Upper lobe of left lung (tissue), 4 donors: ENCODE measurements at regions not wholly inside any gene's neighbourhood (a gene's known extent, or its start where the extent isn't known, plus 50 kb on each side); places are given as distances from the start of the nearest gene placed in this dataset.

ENCODE experiments used
- CTCF ChIP-seq, 6 experiments: fragments of 450-650 bp in 4 of 6; fragments of 200-600 bp in 2 of 6; sonication (generic) in 2 of 6; IDR thresholded peaks; one replicate each; pipeline ENCODE4 v1.5.1; 2016 to 2019; ENCODE audit warnings: antibody characterized with exemption in 6 of 6
- EP300 ChIP-seq, 4 donors: sonication (generic); formaldehyde crosslinking; IDR thresholded peaks; one replicate each; pipeline ENCODE4 v1.5.1; 2017; ENCODE audit warnings: antibody characterized with exemption in 4 of 4, control low read depth in 2 of 4
- POLR2A ChIP-seq, 4 donors: fragments of 450-650 bp; IDR thresholded peaks; one replicate each; pipeline ENCODE4 v1.5.1; 2016 to 2017; ENCODE audit warnings: antibody characterized with exemption in 4 of 4, mild to moderate bottlenecking in 2 of 4
- POLR2AphosphoS5 ChIP-seq, 2 donors: sonication (generic); formaldehyde crosslinking; IDR thresholded peaks; one replicate each; pipeline ENCODE4 v1.5.1; 2017; ENCODE audit warnings: antibody characterized with exemption in 2 of 2

DNA sequence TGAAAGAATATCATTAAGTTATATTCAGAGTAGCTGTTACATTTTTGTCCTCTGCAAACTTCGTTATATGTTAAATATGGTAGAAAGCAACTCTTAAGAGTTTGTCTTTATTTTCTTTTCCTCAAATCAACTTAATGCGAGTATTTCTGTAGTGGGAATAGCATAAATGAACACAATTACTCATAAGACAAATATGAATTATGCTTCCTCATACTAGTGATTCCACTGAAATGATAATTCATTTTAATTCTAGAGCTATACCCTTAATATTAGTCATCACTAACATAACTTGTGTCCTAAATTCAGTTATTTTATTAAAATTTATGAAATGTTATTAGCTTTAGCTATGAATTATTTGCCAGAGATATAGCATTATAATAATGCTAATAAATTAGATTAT, 820.6 kb upstream of the KCND2 start:
- TF ChIP-seq EP300 (IDR thresholded peaks at IDR 0.05) (no peak), CTCF (IDR thresholded peaks at IDR 0.05) (no peak), POLR2A (IDR thresholded peaks at IDR 0.05) (no peak), POLR2AphosphoS5 (IDR thresholded peaks at IDR 0.05) (no peak)
